Peyer's patch (tissue), 4 donors: ENCODE measurements at regions not wholly inside any gene's neighbourhood (a gene's known extent, or its start where the extent isn't known, plus 50 kb on each side); places are given as distances from the start of the nearest gene placed in this dataset.

ENCODE experiments used
- POLR2A ChIP-seq, 2 donors: fragments of 450-650 bp; IDR thresholded peaks; one replicate each; pipeline ENCODE4 v1.5.1; 2017; ENCODE audit warnings: antibody characterized with exemption in 2 of 2, mild to moderate bottlenecking in 2 of 2, moderate library complexity in 2 of 2
- TF ChIP-seq, protein P1 (sequence below), 6 experiments: fragments of 450-650 bp in 4 of 6; fragments of 200-600 bp in 2 of 6; sonication (generic) in 1 of 6; IDR thresholded peaks; one replicate each; pipeline ENCODE4 v1.5.1; 2017 to 2019; ENCODE audit warnings: antibody characterized with exemption in 6 of 6, mild to moderate bottlenecking in 3 of 6, moderate library complexity in 1 of 6

DNA sequence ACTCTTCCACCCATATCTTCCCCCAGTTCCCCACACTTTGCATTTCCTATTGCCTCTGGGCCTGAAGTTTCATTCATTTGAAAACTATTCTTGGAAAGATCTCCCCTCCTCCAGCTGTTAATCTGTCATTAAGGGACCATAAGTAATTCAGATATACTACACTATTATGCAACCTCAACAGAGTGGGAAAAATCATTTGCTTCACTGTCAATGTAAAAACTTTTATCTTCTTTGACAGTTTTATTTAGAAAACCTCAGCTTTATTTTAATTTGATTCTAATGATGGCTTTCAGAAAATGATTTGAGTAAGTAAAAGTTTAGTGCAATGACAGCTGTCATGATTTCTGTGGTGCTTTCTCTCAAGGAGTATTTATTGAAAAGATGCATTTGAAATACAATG is 435.3 kb upstream of the KCNMB2 start:
- TF ChIP-seq, protein P1, sequence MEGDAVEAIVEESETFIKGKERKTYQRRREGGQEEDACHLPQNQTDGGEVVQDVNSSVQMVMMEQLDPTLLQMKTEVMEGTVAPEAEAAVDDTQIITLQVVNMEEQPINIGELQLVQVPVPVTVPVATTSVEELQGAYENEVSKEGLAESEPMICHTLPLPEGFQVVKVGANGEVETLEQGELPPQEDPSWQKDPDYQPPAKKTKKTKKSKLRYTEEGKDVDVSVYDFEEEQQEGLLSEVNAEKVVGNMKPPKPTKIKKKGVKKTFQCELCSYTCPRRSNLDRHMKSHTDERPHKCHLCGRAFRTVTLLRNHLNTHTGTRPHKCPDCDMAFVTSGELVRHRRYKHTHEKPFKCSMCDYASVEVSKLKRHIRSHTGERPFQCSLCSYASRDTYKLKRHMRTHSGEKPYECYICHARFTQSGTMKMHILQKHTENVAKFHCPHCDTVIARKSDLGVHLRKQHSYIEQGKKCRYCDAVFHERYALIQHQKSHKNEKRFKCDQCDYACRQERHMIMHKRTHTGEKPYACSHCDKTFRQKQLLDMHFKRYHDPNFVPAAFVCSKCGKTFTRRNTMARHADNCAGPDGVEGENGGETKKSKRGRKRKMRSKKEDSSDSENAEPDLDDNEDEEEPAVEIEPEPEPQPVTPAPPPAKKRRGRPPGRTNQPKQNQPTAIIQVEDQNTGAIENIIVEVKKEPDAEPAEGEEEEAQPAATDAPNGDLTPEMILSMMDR (IDR thresholded peaks at IDR 0.05) = no peak
- no peak for TF ChIP-seq POLR2A (IDR thresholded peaks at IDR 0.05)
